B cell (primary cell): ENCODE measurements at regions not wholly inside any gene's neighbourhood (a gene's known extent, or its start where the extent isn't known, plus 50 kb on each side); places are given as distances from the start of the nearest gene placed in this dataset.

Source experiments
- ATAC-seq: fragments of 200-7000 bp; cut with Tn5 transposase; one replicate; pipeline ENCODE4 v1.10.0; 2021; ENCODE audit warnings: low read depth, mild to moderate bottlenecking, moderate number of reproducible peaks, moderate library complexity
- CTCF ChIA-PET: fragments of 350-600 bp; sonication (Branson Sonifier 250); formaldehyde crosslinking; loops from one replicate; lab custom pipeline; 2021; ENCODE audit warnings: antibody characterized with exemption, inconsistent platforms; lab: Charles Lee
- POLR2A ChIA-PET: fragments of 350-600 bp; sonication (Branson Sonifier 250); formaldehyde crosslinking; loops from one replicate; lab custom pipeline; 2021; ENCODE audit warnings: antibody characterized with exemption; lab: Charles Lee
- DNase-seq: peaks from one replicate; pipeline ENCODE4 v3.0.0; 2013
- H2AFZ ChIP-seq: 2 replicates; pipeline ENCODE4 v1.6.1; 2012; ENCODE audit warnings: mild to moderate bottlenecking, low read depth, low read length; ENCODE audit not compliant: insufficient read depth, poor library complexity, severe bottlenecking
- H3K27ac ChIP-seq, 2 donors: 1 replicate in 1 of 2; 2 replicates in 1 of 2; pipeline ENCODE4 v1.5.1; 2012 to 2013; ENCODE audit warnings: low read length in 2 of 2, mild to moderate bottlenecking in 2 of 2, moderate library complexity in 1 of 2
- H3K27me3 ChIP-seq, 4 experiments: fragments of 200-600 bp in 1 of 4; sonication (generic) in 1 of 4; replicated peaks in 1 of 4; 1 replicate in 2 of 4; 2 replicates in 2 of 4; pipeline versions ENCODE4 v1.6.1 to v1.7.0; 2013 to 2016; ENCODE audit warnings: low read length in 3 of 4, mild to moderate bottlenecking in 2 of 4, mixed read lengths in 1 of 4, moderate library complexity in 1 of 4; ENCODE audit not compliant: insufficient read depth in 4 of 4, control insufficient read depth in 3 of 4; ENCODE audit errors: control extremely low read depth in 1 of 4
- H3K36me3 ChIP-seq, 2 experiments: replicated peaks in 1 of 2; 1 replicate in 1 of 2; 2 replicates in 1 of 2; pipeline versions ENCODE4 v1.6.1 to v1.7.1; 2013; ENCODE audit warnings: low read length in 1 of 2; ENCODE audit not compliant: insufficient read depth in 2 of 2, control insufficient read depth in 1 of 2; ENCODE audit errors: control extremely low read depth in 1 of 2, extremely low read depth in 1 of 2
- H3K4me1 ChIP-seq, 2 donors: fragments of 200-600 bp in 1 of 2; sonication (generic) in 1 of 2; 1 replicate in 1 of 2; 2 replicates in 1 of 2; pipeline versions ENCODE4 v1.5.1 to v1.6.1; 2013 to 2017; ENCODE audit warnings: low read length in 2 of 2; ENCODE audit not compliant: control insufficient read depth in 2 of 2, insufficient read depth in 2 of 2
- H3K4me2 ChIP-seq: replicated peaks from 2 replicates; pipeline ENCODE3; 2012; ENCODE audit warnings: mild to moderate bottlenecking, low read depth, low read length; ENCODE audit not compliant: poor library complexity, severe bottlenecking
- H3K4me3 ChIP-seq, 5 experiments: fragments of 200-600 bp in 1 of 5; sonication (generic) in 1 of 5; 1 replicate in 3 of 5; 2 replicates in 2 of 5; pipeline versions ENCODE4 v1.5.1 to v1.7.0; 2011 to 2016; ENCODE audit warnings: low read length in 4 of 5, mild to moderate bottlenecking in 4 of 5, low read depth in 2 of 5, control low read depth in 1 of 5, moderate library complexity in 1 of 5; ENCODE audit not compliant: insufficient read depth in 1 of 5; ENCODE audit errors: control extremely low read depth in 1 of 5, extremely low read depth in 1 of 5
- H3K79me2 ChIP-seq: fragments of 200-600 bp; sonication (generic); one replicate; pipeline ENCODE4 v1.6.0; 2016; ENCODE audit warnings: low read length; ENCODE audit not compliant: control insufficient read depth, insufficient read depth
- H3K9ac ChIP-seq: fragments of 200-600 bp; sonication (generic); 2 replicates; pipeline ENCODE4 v1.6.1; 2017; ENCODE audit warnings: mild to moderate bottlenecking, low read length, moderate library complexity
- H3K9me3 ChIP-seq, 3 donors: one replicate each; pipeline versions ENCODE4 v1.6.1 to v1.7.1; 2013; ENCODE audit warnings: low read length in 2 of 3; ENCODE audit not compliant: control insufficient read depth in 2 of 3, insufficient read depth in 1 of 3; ENCODE audit errors: control extremely low read depth in 1 of 3
- H4K20me1 ChIP-seq: 2 replicates; pipeline ENCODE4 v1.6.0; 2012; ENCODE audit warnings: mild to moderate bottlenecking, low read length; ENCODE audit not compliant: insufficient read depth, control insufficient read depth, poor library complexity, severe bottlenecking
- H3K27ac Mint-ChIP-seq: one replicate; pipeline ENCODE4 v1.8.0; 2021; ENCODE audit warnings: mixed read lengths
- H3K27me3 Mint-ChIP-seq: one replicate; pipeline ENCODE4 v1.8.0; 2021; ENCODE audit warnings: mixed read lengths
- H3K4me1 Mint-ChIP-seq: one replicate; pipeline ENCODE4 v1.8.0; 2021; ENCODE audit warnings: mixed read lengths
- H3K4me3 Mint-ChIP-seq: one replicate; pipeline ENCODE4 v1.8.0; 2021; ENCODE audit warnings: mixed read lengths
- H3K9me3 Mint-ChIP-seq: one replicate; pipeline ENCODE4 v1.8.0; 2022; ENCODE audit warnings: mixed read lengths; ENCODE audit not compliant: insufficient read depth
- CTCF ChIP-seq: fragments of 200-600 bp; IDR thresholded peaks from one replicate; pipeline ENCODE4 v1.8.0; 2022; ENCODE audit warnings: antibody characterized with exemption, mild to moderate bottlenecking
- EZH2 ChIP-seq: IDR thresholded peaks from 2 replicates; pipeline ENCODE4 v1.6.1; 2012; ENCODE audit warnings: borderline replicate concordance, low read depth, mild to moderate bottlenecking, moderate library complexity, low read length; ENCODE audit not compliant: insufficient read depth, poor library complexity, severe bottlenecking
- WGBS: methylation state at CpG from one replicate; pipeline ENCODE4 v1.1.5; 2013; ENCODE audit warnings: missing lambda C conversion rate; ENCODE audit not compliant: insufficient coverage; 5-methylcytosine and 5-hydroxymethylcytosine counted together
- intact Hi-C: fragments of 100-400 bp; cut with micrococcal nuclease; formaldehyde crosslinking; loops from one replicate; pipeline ENCODE4 v1.10.0; 2022

- WGBS = 72% methylated on average over 2 of the region's 4 CpGs
- CTCF ChIA-PET = no interaction called here
- H3K4me3 Mint-ChIP-seq = no peak overlapping the region
- Histone ChIP-seq H3K36me3 (no peaks in the 10 kb centered on the region), H4K20me1 (no peaks in the 10 kb centered on the region), H3K27me3 (no peaks in the 10 kb centered on the region), H3K9ac (no peak overlapping the region), H2AFZ (no peak overlapping the region), H3K4me3 (no peak overlapping the region), H3K27ac (no peak overlapping the region), H3K4me1 (no peaks in the 10 kb centered on the region), H3K9me3 (peaks cover 0 to 1% (median 0%) of the 10 kb centered on the region in 3 donors), H3K4me2 (no peak overlapping the region), H3K79me2 (no peaks in the 10 kb centered on the region)
- peaks cover 3% of the 10 kb centered on the region for H3K9me3 Mint-ChIP-seq
- no peak overlapping the region for H3K27ac Mint-ChIP-seq
- intact Hi-C loops = no loop called here
- DNase-seq (no peak), ATAC-seq (no peak)
- no peak for TF ChIP-seq EZH2
- no peak for TF ChIP-seq CTCF
- H3K4me1 Mint-ChIP-seq = no peaks in the 10 kb centered on the region
- POLR2A ChIA-PET = no interaction called here
- no peaks in the 10 kb centered on the region for H3K27me3 Mint-ChIP-seq
Measured at GRCh38 chr9:116032683-116033440, 120.7 kb upstream of the PAPPA start.

- no peak overlapping the region for H3K27ac Mint-ChIP-seq
- no peak overlapping the region for H3K4me3 ChIP-seq
- TF ChIP-seq EZH2 = no peak
- TF ChIP-seq CTCF = no peak
- intact Hi-C loops = no loop called here
- no peaks in the 10 kb centered on the region for H3K9me3 ChIP-seq
- no peaks in the 10 kb centered on the region for H4K20me1 ChIP-seq
- H3K4me1 Mint-ChIP-seq = no peaks in the 10 kb centered on the region
- no peak overlapping the region for H3K4me2 ChIP-seq
- 100% methylated on average over 1 of the region's 1 CpG for WGBS
- H3K4me1 ChIP-seq = no peaks in the 10 kb centered on the region
- ChIA-PET POLR2A (no interaction called here), CTCF (no interaction called here)
- H3K79me2 ChIP-seq = no peaks in the 10 kb centered on the region
- H3K4me3 Mint-ChIP-seq = no peak overlapping the region
- no peaks in the 10 kb centered on the region for H3K27me3 ChIP-seq
- H3K9me3 Mint-ChIP-seq = peaks cover 2% of the 10 kb centered on the region
- no peaks in the 10 kb centered on the region for H3K27me3 Mint-ChIP-seq
- H3K27ac ChIP-seq = no peak overlapping the region
- no peak overlapping the region for H2AFZ ChIP-seq
- H3K9ac ChIP-seq = no peak overlapping the region
- no peaks in the 10 kb centered on the region for H3K36me3 ChIP-seq
- no peak for DNase-seq
- no peak for ATAC-seq
Measured at GRCh38 chr9:116039312-116039711, 114.3 kb upstream of the PAPPA start.
